ENCODE measurements at regions not wholly inside any gene's neighbourhood (a gene's known extent, or its start where the extent isn't known, plus 50 kb on each side); places are given as distances from the start of the nearest gene placed in this dataset.

- TF ChIP-seq CTCF (conservative IDR thresholded peaks at IDR 0.05; ENCODE audit: low read depth, low read length) (peak; percentile 33), POLR2A (IDR thresholded peaks at IDR 0.05; ENCODE audit: low read depth, low read length) (no peak), CEBPB (IDR thresholded peaks at IDR 0.05; ENCODE audit: low read depth, low read length) (no peak)
Observed at GRCh38 chr12:41663598-41664265, 475.6 kb downstream of the PDZRN4 start.

Measured in IMR-90 (cell line).